ENCODE measurements at regions not wholly inside any gene's neighbourhood (a gene's known extent, or its start where the extent isn't known, plus 50 kb on each side); places are given as distances from the start of the nearest gene placed in this dataset.

- TF ChIP-seq POLR2A (IDR thresholded peaks at IDR 0.05; ENCODE audit: low read length) = no peak
- TF ChIP-seq GATA1 (IDR thresholded peaks at IDR 0.05; ENCODE audit: low read depth, low read length) = no peak
Observed at GRCh38 chr2:242051463-242051862, 181.9 kb downstream of the RTP5 start.

Measured in erythroblast (primary cell).